HepG2 (cell line): ENCODE measurements at regions not wholly inside any gene's neighbourhood (a gene's known extent, or its start where the extent isn't known, plus 50 kb on each side); places are given as distances from the start of the nearest gene placed in this dataset.

ENCODE experiments used
- CCDC6 ChIP-seq: sonication (generic); formaldehyde crosslinking; IDR thresholded peaks from 2 replicates; pipeline ENCODE4 v1.8.1; 2022; ENCODE audit warnings: mild to moderate bottlenecking, missing genetic modification reagents, moderate library complexity
- HDAC2 ChIP-seq: sonication (generic); formaldehyde crosslinking; IDR thresholded peaks from 2 replicates; pipeline ENCODE4 v1.4.0; 2020; ENCODE audit warnings: missing genetic modification reagents
- HNRNPH1 ChIP-seq: fragments of 200-400 bp; formaldehyde crosslinking; optimal IDR thresholded peaks from 2 replicates; pipeline ENCODE3; 2017; ENCODE audit warnings: mild to moderate bottlenecking, low read depth, low read length
- JARID2 ChIP-seq: sonication (generic); formaldehyde crosslinking; IDR thresholded peaks from 2 replicates; pipeline ENCODE4 v1.8.1; 2023; ENCODE audit warnings: missing genetic modification reagents, inconsistent platforms; ENCODE audit not compliant: insufficient replicate concordance
- KDM4B ChIP-seq: sonication (generic); formaldehyde crosslinking; IDR thresholded peaks from 2 replicates; pipeline ENCODE4 v1.4.0; 2020; ENCODE audit warnings: missing genetic modification reagents
- KMT2A ChIP-seq: sonication (generic); formaldehyde crosslinking; IDR thresholded peaks from 2 replicates; pipeline ENCODE4 v1.4.0; 2020; ENCODE audit warnings: missing genetic modification reagents
- MBD4 ChIP-seq: IDR thresholded peaks from 2 replicates; pipeline ENCODE4 v1.6.1; 2012; ENCODE audit warnings: low read length, inconsistent platforms, borderline replicate concordance
- MEIS2 ChIP-seq: sonication (generic); formaldehyde crosslinking; IDR thresholded peaks from 2 replicates; pipeline ENCODE4 v1.9.0; 2021; ENCODE audit warnings: mild to moderate bottlenecking, missing genetic modification reagents
- NAIF1 ChIP-seq: sonication (generic); formaldehyde crosslinking; IDR thresholded peaks from 2 replicates; pipeline ENCODE4 v1.5.0; 2020; ENCODE audit warnings: mild to moderate bottlenecking, missing genetic modification reagents, borderline replicate concordance
- NFE2 ChIP-seq: sonication (generic); formaldehyde crosslinking; IDR thresholded peaks from 2 replicates; pipeline ENCODE4 v1.4.0; 2020; ENCODE audit warnings: missing genetic modification reagents
- ZMYM2 ChIP-seq: sonication (generic); formaldehyde crosslinking; IDR thresholded peaks from 2 replicates; pipeline ENCODE4 v1.8.0; 2022; ENCODE audit warnings: mild to moderate bottlenecking, missing genetic modification reagents
- ZNF451 ChIP-seq: sonication (generic); formaldehyde crosslinking; IDR thresholded peaks from 2 replicates; pipeline ENCODE4 v1.5.0; 2020; ENCODE audit warnings: mild to moderate bottlenecking, missing genetic modification reagents
- ZNF761 ChIP-seq: sonication (generic); formaldehyde crosslinking; conservative IDR thresholded peaks from 2 replicates; pipeline ENCODE4 v1.4.0; 2020; ENCODE audit warnings: mild to moderate bottlenecking, missing genetic modification reagents
- ZNF776 ChIP-seq: sonication (generic); formaldehyde crosslinking; IDR thresholded peaks from 2 replicates; pipeline ENCODE4 v1.4.0; 2020; ENCODE audit warnings: mild to moderate bottlenecking, missing genetic modification reagents
- TF ChIP-seq, protein P1 (sequence below): sonication (generic); formaldehyde crosslinking; IDR thresholded peaks from 2 replicates; pipeline ENCODE4 v1.8.0; 2022; ENCODE audit warnings: missing genetic modification reagents, mild to moderate bottlenecking, moderate library complexity, borderline replicate concordance
- TF ChIP-seq, protein P2 (sequence below): sonication (generic); formaldehyde crosslinking; IDR thresholded peaks from 2 replicates; pipeline ENCODE4 v1.8.1; 2023; ENCODE audit warnings: missing genetic modification reagents, mild to moderate bottlenecking, borderline replicate concordance
- TF ChIP-seq, protein P3 (sequence below): IDR thresholded peaks from 2 replicates; pipeline ENCODE4 v1.6.1; 2012; ENCODE audit warnings: low read depth, low read length, improper control_type of control experiment
- TF ChIP-seq, protein P4 (sequence below): sonication (generic); formaldehyde crosslinking; conservative IDR thresholded peaks from 2 replicates; pipeline ENCODE4 v1.4.0; 2020; ENCODE audit warnings: missing genetic modification reagents
- TF ChIP-seq, protein P5 (sequence below): sonication (generic); formaldehyde crosslinking; IDR thresholded peaks from 2 replicates; pipeline ENCODE4 v1.8.1; 2022; ENCODE audit warnings: mild to moderate bottlenecking, missing genetic modification reagents
- TF ChIP-seq, protein P6 (sequence below): sonication (generic); formaldehyde crosslinking; IDR thresholded peaks from 2 replicates; pipeline ENCODE4 v1.4.0; 2020; ENCODE audit warnings: missing genetic modification reagents, low read depth, mild to moderate bottlenecking, borderline replicate concordance
- TF ChIP-seq, protein P7 (sequence below), 2 experiments: fragments of 450-650 bp in 1 of 2; sonication (generic) in 1 of 2; formaldehyde crosslinking; IDR thresholded peaks; 2 replicates each; pipeline versions ENCODE4 v1.5.0 to v1.8.0; 2020 to 2022; ENCODE audit warnings: mild to moderate bottlenecking in 1 of 2, missing genetic modification reagents in 1 of 2

DNA sequence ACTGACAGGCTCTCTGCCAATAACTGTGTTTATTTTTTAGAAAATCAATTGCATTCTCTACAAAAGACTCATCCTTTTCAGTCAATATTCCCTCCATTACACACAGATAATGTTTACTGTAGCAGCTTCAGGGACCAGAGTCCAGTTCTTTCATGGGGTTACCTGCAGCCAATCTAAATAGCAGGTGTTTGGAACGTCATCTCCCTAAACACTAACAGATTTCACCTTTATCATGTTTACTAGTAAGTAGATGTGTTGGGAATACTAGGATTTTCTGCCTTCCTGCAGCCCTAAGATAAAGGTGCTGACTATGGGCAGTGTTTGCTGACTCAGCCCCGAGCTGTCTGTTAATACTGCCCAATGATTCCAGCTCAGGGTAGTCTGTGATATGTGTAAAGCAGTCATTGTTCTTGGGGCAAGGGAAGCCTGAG lies 447.0 kb downstream of the KIF4B start (continued):
- TF ChIP-seq KMT2A (CRISPR knock-in tag), result no peak
- no peak for TF ChIP-seq NAIF1 (CRISPR knock-in tag)
- TF ChIP-seq, protein P1, sequence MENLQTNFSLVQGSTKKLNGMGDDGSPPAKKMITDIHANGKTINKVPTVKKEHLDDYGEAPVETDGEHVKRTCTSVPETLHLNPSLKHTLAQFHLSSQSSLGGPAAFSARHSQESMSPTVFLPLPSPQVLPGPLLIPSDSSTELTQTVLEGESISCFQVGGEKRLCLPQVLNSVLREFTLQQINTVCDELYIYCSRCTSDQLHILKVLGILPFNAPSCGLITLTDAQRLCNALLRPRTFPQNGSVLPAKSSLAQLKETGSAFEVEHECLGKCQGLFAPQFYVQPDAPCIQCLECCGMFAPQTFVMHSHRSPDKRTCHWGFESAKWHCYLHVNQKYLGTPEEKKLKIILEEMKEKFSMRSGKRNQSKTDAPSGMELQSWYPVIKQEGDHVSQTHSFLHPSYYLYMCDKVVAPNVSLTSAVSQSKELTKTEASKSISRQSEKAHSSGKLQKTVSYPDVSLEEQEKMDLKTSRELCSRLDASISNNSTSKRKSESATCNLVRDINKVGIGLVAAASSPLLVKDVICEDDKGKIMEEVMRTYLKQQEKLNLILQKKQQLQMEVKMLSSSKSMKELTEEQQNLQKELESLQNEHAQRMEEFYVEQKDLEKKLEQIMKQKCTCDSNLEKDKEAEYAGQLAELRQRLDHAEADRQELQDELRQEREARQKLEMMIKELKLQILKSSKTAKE (CRISPR knock-in tag), result no peak
- TF ChIP-seq MBD4, result peak; percentile 89; the same call in 1 of the 2 replicates
- TF ChIP-seq, protein P2, sequence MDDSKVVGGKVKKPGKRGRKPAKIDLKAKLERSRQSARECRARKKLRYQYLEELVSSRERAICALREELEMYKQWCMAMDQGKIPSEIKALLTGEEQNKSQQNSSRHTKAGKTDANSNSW (CRISPR knock-in tag), result no peak
- TF ChIP-seq ZMYM2 (CRISPR knock-in tag), result no peak
- TF ChIP-seq, protein P3, sequence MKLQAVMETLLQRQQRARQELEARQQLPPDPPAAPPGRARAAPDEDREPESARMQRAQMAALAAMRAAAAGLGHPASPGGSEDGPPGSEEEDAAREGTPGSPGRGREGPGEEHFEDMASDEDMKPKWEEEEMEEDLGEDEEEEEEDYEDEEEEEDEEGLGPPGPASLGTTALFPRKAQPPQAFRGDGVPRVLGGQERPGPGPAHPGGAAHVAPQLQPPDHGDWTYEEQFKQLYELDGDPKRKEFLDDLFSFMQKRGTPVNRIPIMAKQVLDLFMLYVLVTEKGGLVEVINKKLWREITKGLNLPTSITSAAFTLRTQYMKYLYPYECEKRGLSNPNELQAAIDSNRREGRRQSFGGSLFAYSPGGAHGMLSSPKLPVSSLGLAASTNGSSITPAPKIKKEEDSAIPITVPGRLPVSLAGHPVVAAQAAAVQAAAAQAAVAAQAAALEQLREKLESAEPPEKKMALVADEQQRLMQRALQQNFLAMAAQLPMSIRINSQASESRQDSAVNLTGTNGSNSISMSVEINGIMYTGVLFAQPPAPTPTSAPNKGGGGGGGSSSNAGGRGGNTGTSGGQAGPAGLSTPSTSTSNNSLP, result peak; percentile 97
- no peak for TF ChIP-seq ZNF451 (CRISPR knock-in tag)
- TF ChIP-seq, protein P4, sequence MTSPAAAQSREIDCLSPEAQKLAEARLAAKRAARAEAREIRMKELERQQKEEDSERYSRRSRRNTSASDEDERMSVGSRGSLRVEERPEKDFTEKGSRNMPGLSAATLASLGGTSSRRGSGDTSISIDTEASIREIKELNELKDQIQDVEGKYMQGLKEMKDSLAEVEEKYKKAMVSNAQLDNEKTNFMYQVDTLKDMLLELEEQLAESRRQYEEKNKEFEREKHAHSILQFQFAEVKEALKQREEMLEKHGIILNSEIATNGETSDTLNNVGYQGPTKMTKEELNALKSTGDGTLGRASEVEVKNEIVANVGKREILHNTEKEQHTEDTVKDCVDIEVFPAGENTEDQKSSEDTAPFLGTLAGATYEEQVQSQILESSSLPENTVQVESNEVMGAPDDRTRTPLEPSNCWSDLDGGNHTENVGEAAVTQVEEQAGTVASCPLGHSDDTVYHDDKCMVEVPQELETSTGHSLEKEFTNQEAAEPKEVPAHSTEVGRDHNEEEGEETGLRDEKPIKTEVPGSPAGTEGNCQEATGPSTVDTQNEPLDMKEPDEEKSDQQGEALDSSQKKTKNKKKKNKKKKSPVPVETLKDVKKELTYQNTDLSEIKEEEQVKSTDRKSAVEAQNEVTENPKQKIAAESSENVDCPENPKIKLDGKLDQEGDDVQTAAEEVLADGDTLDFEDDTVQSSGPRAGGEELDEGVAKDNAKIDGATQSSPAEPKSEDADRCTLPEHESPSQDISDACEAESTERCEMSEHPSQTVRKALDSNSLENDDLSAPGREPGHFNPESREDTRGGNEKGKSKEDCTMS (CRISPR knock-in tag), result no peak
- no peak for TF ChIP-seq ZNF776 (CRISPR knock-in tag)
- TF ChIP-seq HDAC2 (CRISPR knock-in tag), result peak; percentile 90
- TF ChIP-seq MEIS2 (CRISPR knock-in tag), result peak; percentile 54; the same call in 1 of the 2 replicates
- no peak for TF ChIP-seq JARID2
- TF ChIP-seq ZNF761 (CRISPR knock-in tag), result no peak
- TF ChIP-seq, protein P5, sequence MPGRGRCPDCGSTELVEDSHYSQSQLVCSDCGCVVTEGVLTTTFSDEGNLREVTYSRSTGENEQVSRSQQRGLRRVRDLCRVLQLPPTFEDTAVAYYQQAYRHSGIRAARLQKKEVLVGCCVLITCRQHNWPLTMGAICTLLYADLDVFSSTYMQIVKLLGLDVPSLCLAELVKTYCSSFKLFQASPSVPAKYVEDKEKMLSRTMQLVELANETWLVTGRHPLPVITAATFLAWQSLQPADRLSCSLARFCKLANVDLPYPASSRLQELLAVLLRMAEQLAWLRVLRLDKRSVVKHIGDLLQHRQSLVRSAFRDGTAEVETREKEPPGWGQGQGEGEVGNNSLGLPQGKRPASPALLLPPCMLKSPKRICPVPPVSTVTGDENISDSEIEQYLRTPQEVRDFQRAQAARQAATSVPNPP, result no peak
- TF ChIP-seq KDM4B (CRISPR knock-in tag), result no peak
- TF ChIP-seq, protein P6, sequence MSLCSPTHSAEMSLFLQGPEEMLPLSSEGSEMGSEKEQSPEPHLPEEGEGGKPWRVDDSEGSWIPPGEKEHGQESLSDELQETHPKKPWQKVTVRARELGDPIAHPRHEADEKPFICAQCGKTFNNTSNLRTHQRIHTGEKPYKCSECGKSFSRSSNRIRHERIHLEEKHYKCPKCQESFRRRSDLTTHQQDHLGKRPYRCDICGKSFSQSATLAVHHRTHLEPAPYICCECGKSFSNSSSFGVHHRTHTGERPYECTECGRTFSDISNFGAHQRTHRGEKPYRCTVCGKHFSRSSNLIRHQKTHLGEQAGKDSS, result no peak
- no peak for TF ChIP-seq NFE2 (CRISPR knock-in tag)
- TF ChIP-seq HNRNPH1, result no peak
- TF ChIP-seq CCDC6, result peak; percentile 52; the same call in 1 of the 2 replicates
- TF ChIP-seq, protein P7, sequence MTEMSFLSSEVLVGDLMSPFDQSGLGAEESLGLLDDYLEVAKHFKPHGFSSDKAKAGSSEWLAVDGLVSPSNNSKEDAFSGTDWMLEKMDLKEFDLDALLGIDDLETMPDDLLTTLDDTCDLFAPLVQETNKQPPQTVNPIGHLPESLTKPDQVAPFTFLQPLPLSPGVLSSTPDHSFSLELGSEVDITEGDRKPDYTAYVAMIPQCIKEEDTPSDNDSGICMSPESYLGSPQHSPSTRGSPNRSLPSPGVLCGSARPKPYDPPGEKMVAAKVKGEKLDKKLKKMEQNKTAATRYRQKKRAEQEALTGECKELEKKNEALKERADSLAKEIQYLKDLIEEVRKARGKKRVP (CRISPR knock-in tag; IDR thresholded peaks at IDR 0.05), result peak in 1 of 2 experiments; percentile 81; a peak in 2 of 4 replicates
